GM12872 (cell line): ENCODE measurements at regions not wholly inside any gene's neighbourhood (a gene's known extent, or its start where the extent isn't known, plus 50 kb on each side); places are given as distances from the start of the nearest gene placed in this dataset.

Experiments used
- CTCF ChIP-seq: IDR thresholded peaks from 3 replicates; pipeline ENCODE4 v1.5.1; 2011; ENCODE audit warnings: low read depth, mild to moderate bottlenecking, low read length, moderate library complexity; ENCODE audit not compliant: insufficient read depth

GRCh38 chr1:115491298-115492018, 150.3 kb upstream of the VANGL1 start:
- TF ChIP-seq CTCF: no peak

DNA sequence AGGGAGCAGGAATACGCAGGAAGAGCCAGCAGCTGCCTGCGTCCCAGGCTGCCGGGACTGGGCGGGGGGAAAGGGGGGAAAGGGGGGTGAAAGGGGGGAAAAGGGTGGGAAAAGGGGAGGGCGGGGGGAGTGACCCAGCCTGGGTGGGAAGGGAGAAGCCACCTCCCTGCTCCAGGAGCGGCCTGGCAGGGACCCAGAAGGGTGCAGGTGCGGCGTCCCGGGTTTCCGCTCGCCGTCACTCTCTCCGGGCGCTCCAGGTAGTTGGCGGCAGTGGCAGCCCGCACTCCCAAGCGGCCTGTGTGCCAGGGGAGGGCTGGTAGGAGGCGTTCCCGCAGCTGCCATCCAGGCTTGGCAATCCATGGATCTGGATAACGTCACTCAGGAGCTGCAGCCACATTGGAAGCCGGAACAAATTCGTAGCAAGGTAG, 141.0 kb upstream of the NGF start:
- TF ChIP-seq CTCF: no peak

DNA sequence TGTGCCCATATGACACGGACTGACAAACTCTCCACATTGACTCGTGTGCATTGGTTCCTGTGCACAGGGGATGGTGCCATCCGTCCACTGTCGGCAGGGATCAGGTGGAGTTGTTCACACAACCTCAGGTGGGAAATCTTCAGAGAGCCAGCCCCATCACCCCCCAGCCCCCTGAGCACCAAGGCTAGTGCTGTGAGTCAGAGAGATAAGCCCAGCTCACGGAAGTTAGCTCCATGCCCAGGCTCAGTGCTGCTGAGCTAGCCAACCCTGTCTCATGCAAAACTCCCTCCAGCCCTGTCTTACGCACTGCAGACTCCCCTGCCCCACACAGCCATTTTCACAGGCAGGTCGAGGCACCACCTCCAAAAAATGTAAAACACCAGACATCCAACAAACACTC, 139.0 kb upstream of the NGF start:
- TF ChIP-seq CTCF: no peak

- TF ChIP-seq CTCF: no peak
Observed at GRCh38 chr1:115476616-115477015, 138.6 kb upstream of the NGF start.

DNA sequence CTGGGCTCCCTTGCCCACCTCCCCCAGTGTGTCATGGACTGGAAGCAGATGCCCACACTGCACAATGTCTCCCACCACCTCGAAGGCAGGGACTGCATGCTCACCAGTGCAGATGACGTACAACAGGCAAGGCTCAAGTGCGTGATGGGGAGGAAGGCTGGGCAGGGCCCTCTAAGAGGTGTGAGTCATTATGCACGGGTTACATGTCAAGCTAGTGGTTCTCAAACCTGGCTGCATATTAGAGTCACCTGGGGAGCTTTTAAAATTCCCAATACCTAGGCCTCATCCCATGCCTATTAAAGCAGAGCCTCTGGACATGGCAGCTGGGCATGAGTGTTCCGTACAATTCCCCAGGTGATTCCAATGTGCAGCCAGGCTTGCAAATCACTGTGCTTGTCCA, 137.9 kb upstream of the NGF start:
- no peak for TF ChIP-seq CTCF

- no peak for TF ChIP-seq CTCF
Observed at GRCh38 chr1:115475252-115475651, 137.2 kb upstream of the NGF start.

DNA sequence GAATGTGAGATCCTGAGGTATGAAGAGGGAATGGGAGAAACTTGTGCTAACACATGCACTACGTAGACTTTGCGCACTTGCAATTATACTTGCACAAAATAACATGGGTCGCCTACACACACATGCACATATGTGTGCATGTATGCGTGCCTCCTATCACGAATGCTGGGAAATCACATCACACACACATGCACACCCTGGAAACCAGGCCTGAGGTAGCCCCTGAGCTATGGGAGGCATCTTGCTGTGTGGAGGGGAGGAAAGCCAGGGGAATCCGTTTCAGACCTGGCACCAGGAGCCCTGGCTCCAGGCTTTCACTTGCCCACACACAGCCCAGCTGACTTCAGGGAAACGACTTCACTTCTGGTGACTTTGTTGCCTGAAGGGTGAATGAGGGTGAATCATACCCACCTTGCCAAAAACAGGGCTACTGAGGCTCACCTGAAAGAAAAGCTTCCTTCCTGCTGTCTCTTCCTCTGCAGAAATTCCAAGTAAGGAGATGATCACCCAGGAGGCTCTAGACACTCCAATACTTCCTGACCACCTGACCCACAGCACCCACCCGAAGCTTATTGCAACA, 136.0 kb upstream of the NGF start:
- TF ChIP-seq CTCF: no peak
